GM12891 (cell line): ENCODE measurements at regions not wholly inside any gene's neighbourhood (a gene's known extent, or its start where the extent isn't known, plus 50 kb on each side); places are given as distances from the start of the nearest gene placed in this dataset.
"Not testable (repeated sequence)": the region's sequence is repeated elsewhere in the genome, so short reads cannot be mapped to it uniquely, and the experiment has no call there.

ENCODE experiments used
- DNase-seq: peaks from one replicate; pipeline ENCODE4 v3.0.0; 2011; ENCODE audit warnings: low spot score; ENCODE audit not compliant: insufficient read length
- FAIRE-seq: peaks from 2 replicates; lab custom pipeline; 2011; peaks lifted over from hg19 to GRCh38; lab: Jason Lieb, UNC
- PAX5 ChIP-seq: IDR thresholded peaks from 2 replicates; pipeline ENCODE4 v1.6.1; 2011; ENCODE audit warnings: low read length, moderate library complexity, mild to moderate bottlenecking; ENCODE audit not compliant: insufficient read depth, severe bottlenecking
- POLR2A ChIP-seq: IDR thresholded peaks from 2 replicates; pipeline ENCODE4 v1.6.1; 2011; ENCODE audit warnings: low read depth, low read length, control low read depth
- POLR2AphosphoS5 ChIP-seq: IDR thresholded peaks from 2 replicates; pipeline ENCODE4 v1.6.1; 2011; ENCODE audit warnings: low read depth, low read length, control low read depth
- POU2F2 ChIP-seq: IDR thresholded peaks from 2 replicates; pipeline ENCODE4 v1.6.1; 2011; ENCODE audit warnings: low read depth, mild to moderate bottlenecking, control low read depth, low read length, moderate library complexity
- SPI1 ChIP-seq: IDR thresholded peaks from 2 replicates; pipeline ENCODE4 v1.6.1; 2011; ENCODE audit warnings: low read depth, low read length, control low read depth
- TAF1 ChIP-seq: IDR thresholded peaks from 2 replicates; pipeline ENCODE4 v1.6.1; 2011; ENCODE audit warnings: low read depth, low read length, control low read depth

- TF ChIP-seq POLR2AphosphoS5 (no peak), POLR2A (no peak), TAF1 (no peak), PAX5 (no peak), POU2F2 (no peak), SPI1 (no peak)
- FAIRE-seq (no peak), DNase-seq (no peak)
These were observed 146.6 kb upstream of the ARHGEF26 start for GRCh38 chr3:153974614-153975013.

GRCh38 chr3:153976891-153977554 is 144.2 kb upstream of the ARHGEF26 start:
- TF ChIP-seq SPI1 (no peak), POLR2AphosphoS5 (no peak), POU2F2 (no peak), POLR2A (no peak), TAF1 (no peak), PAX5 (no peak)
- FAIRE-seq = no peak
- DNase-seq = no peak

- DNase-seq (no peak), FAIRE-seq (no peak)
- no peak for TF ChIP-seq SPI1
- TF ChIP-seq TAF1 = no peak
- no peak for TF ChIP-seq PAX5
- TF ChIP-seq POLR2A = no peak
- TF ChIP-seq POLR2AphosphoS5 = no peak
- TF ChIP-seq POU2F2 = no peak
These were observed 143.2 kb upstream of the ARHGEF26 start for GRCh38 chr3:153978006-153978405.

DNA sequence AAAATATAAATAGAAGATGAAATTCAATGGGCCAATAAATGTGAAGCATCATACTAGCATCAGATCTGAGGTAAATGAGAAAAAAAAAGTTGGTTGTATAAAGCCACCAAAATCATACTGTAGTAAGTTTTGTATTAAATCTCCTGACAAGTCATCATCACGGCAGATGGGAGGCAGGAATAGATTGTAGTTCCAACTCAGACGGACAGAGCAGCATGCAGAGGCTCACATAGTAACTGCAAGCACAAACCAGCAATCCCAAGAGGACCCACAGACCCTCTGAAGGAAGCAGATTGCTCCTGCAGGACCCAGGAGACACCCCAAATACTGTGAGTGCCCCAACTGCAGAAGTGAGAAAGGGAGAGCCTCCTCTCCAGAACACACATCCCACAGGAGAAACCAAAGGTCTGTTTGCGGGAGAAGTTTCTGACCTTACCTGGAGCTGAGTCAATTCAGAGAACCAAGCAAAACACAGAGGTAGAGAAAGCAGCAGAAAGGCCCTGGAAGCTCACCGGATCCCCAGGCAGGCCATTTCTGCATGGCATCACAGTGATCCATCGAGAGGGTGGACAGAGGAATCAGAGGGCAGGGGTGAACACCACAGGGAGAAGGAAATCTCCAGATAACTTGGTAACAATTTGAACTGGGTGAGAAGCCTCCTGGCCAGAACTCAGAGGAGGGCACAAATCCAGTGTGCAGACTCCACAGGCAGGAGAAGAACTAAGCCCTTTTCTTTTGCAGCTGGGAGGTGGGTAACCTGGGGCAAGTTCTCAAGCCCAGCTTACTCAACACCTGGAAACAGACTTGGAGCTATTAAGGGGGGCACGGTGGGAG is 141.6 kb upstream of the ARHGEF26 start:
- DNase-seq (no peak), FAIRE-seq (no peak)
- no peak for TF ChIP-seq POU2F2
- TF ChIP-seq TAF1 = no peak
- TF ChIP-seq SPI1 = no peak
- TF ChIP-seq POLR2A = no peak
- no peak for TF ChIP-seq POLR2AphosphoS5
- TF ChIP-seq PAX5 = no peak

DNA sequence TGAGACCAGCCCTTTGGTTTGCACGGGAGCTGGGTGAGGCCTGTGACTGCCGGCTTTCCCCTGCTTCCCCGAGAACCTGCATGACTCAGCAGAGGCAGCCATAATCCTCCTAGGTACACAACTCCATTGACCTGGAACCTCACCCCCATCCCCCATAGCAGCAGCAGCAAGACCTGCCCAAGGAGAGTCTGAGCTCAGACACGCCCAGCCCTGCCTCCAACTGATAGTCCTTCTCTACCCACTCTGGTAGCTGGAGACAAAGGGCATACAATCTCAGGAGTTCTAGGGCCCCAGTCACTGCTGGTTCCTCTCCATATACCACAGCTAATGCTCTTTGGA is 141.0 kb upstream of the ARHGEF26 start:
- TF ChIP-seq POU2F2 = no peak
- no peak for TF ChIP-seq POLR2AphosphoS5
- no peak for TF ChIP-seq POLR2A
- no peak for TF ChIP-seq PAX5
- no peak for TF ChIP-seq TAF1
- TF ChIP-seq SPI1 = no peak
- FAIRE-seq (no peak), DNase-seq (no peak)

- FAIRE-seq = not testable (repeated sequence)
These were observed 123.8 kb upstream of the ARHGEF26 start for GRCh38 chr3:153997364-153997763.

DNA sequence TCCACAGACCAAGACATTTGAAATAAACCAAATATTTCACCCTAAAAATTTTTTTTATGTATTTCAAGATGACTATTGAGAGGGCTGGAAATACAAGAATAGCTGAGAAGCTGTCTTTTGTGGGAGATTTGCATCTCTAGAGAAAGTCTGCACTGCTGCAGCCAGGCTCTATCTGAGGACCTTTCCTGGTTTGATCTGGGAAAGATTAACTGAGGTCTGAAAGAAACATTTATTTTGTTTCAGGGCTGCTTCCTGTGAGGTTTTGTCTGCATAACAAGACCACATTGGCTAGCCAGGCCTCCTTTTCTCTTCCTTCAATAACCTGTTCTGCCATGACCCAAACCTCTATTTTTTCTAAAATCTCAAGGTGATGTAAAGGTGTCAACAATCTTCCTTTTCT is 117.5 kb upstream of the ARHGEF26 start:
- DNase-seq (no peak), FAIRE-seq (no peak)
- TF ChIP-seq POLR2A (no peak), POLR2AphosphoS5 (no peak), SPI1 (no peak), POU2F2 (no peak), TAF1 (no peak), PAX5 (no peak)

More at GRCh38 chr3:153997364-153997763, 123.8 kb upstream of the ARHGEF26 start:
- not testable (repeated sequence) for DNase-seq

DNA sequence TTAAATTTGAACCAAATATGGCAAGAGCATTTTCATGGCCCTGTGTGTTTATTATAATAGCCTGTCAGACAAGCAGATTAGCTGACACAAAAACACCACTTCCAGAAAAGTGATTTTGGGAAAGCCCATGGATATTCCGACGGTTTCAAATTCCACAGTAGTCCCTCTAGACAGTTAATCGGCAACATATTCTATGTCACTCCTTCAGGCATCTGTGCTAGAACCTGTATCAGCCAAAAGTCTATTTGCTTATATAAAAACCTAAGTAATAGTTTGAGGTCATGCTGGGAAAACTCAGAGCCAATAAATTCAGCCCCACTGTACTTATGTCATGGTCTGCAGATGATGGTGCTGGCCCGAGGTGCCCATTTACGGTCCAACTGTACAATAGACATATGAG is 110.2 kb upstream of the ARHGEF26 start:
- DNase-seq (no peak), FAIRE-seq (no peak)

DNA sequence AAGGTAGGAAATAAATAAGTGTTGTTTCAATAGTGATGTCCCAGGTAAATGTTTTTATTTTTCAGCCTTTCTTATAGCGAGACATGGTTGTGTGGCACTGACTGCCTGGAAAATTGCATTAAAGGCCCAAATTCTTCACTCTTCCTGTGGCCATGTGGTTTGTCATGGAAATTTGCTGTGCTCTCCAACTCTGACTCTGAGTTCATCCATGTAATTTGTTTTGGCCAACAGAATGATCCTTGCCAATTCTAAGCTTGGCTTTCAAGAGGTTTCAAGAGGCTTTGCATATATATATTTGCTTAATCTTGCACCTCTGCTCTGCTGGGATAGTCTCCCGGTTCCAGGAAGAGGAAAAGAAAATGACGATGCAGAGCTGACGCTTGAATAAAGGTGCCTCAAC is 107.5 kb upstream of the ARHGEF26 start:
- TF ChIP-seq POLR2A (no peak), PAX5 (no peak)
- no peak for FAIRE-seq
- no peak for DNase-seq

More for the DNA sequence above, 110.2 kb upstream of the ARHGEF26 start:
- TF ChIP-seq SPI1 (no peak), POU2F2 (no peak), POLR2AphosphoS5 (no peak), POLR2A (no peak), PAX5 (no peak)

DNA sequence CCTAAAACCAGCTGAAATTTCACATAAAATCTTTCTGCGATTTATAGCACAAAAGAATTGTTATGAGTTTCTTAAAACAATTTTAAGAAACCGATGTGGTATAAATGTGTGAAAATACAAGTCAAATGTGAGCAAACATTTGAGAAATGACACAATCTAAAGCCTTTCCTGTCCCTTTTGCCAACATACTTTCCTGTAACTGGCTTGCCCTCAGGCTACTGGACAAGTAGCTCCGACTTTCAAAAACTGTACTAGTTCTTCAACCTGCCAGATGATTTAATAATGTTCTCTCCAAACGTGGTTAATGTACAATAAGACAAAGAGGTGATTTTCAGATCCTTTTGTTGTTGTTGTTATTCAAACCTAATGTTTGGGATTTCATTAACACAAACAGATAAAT is 105.9 kb upstream of the ARHGEF26 start:
- FAIRE-seq = no peak
- TF ChIP-seq PAX5 (no peak), POU2F2 (no peak), POLR2A (no peak), SPI1 (no peak), POLR2AphosphoS5 (no peak), TAF1 (no peak)
- DNase-seq = no peak

DNA sequence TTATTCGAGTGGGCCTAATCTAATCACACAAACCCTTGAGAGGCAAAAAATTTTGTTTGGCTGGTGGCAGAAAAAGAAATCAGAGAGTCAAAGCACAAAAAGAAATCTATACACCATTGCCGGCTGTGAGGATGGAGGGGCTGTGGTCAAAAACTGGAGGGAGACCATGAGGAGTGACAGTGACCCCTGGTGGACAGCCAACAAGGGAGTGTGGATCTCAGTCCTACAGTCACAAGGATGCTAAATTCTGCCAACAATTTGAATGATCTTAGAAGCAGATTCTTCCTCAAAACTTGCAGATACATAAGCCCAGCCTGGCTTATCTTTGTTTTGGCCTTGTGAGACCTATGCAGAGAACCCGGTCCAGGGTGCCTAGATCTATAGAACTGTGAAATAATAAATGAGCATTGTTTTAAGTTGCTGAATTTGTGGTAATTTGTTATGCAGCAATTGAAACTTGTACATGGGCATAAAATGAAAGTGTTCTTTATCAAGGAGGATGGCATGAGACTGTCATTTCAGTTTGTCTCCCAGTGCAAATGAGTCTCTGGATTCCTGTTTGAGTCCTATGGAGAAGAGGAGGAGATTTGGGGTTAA is 103.0 kb upstream of the ARHGEF26 start:
- FAIRE-seq (peak; percentile 59), DNase-seq (no peak)
- TF ChIP-seq POU2F2 (no peak), POLR2AphosphoS5 (no peak), PAX5 (no peak), POLR2A (no peak), TAF1 (no peak), SPI1 (no peak)
